Esophagus squamous epithelium (tissue), 4 donors: ENCODE measurements at regions not wholly inside any gene's neighbourhood (a gene's known extent, or its start where the extent isn't known, plus 50 kb on each side); places are given as distances from the start of the nearest gene placed in this dataset.

Source experiments
- CTCF ChIP-seq, 6 experiments: fragments of 450-650 bp in 4 of 6; fragments of 200-600 bp in 2 of 6; sonication (generic) in 2 of 6; IDR thresholded peaks; one replicate each; pipeline ENCODE4 v1.5.1; 2016 to 2019; ENCODE audit warnings: antibody characterized with exemption in 6 of 6, mild to moderate bottlenecking in 4 of 6, moderate library complexity in 4 of 6
- POLR2A ChIP-seq, 4 donors: fragments of 450-650 bp; IDR thresholded peaks; one replicate each; pipeline ENCODE4 v1.6.1; 2017; ENCODE audit warnings: antibody characterized with exemption in 4 of 4, mild to moderate bottlenecking in 4 of 4, moderate library complexity in 3 of 4

- TF ChIP-seq CTCF (IDR thresholded peaks at IDR 0.05), result no peak
- TF ChIP-seq POLR2A (IDR thresholded peaks at IDR 0.05), result no peak
These were observed 262.4 kb upstream of the ACTBL2 start for GRCh38 chr5:57745029-57745428.
